Left lung (tissue), 4 donors: ENCODE measurements at regions not wholly inside any gene's neighbourhood (a gene's known extent, or its start where the extent isn't known, plus 50 kb on each side); places are given as distances from the start of the nearest gene placed in this dataset.

Experiments used
- ATAC-seq: fragments of 200-7000 bp; cut with Tn5 transposase; one replicate; pipeline ENCODE4 v1.9.1; 2020; ENCODE audit warnings: moderate library complexity
- DNase-seq, 4 donors: peaks; one replicate each; pipeline ENCODE4 v3.0.0-alpha.2; 2013 to 2020
- H3K27ac ChIP-seq, 2 donors: fragments of 200-600 bp; sonication (generic) in 1 of 2; one replicate each; pipeline versions ENCODE4 v1.5.0 to v1.8.0; 2020 to 2021
- H3K27me3 ChIP-seq, 2 donors: fragments of 200-600 bp; sonication (generic) in 1 of 2; one replicate each; pipeline versions ENCODE4 v1.5.0 to v1.8.0; 2020 to 2021
- H3K36me3 ChIP-seq, 2 donors: fragments of 200-600 bp; sonication (generic) in 1 of 2; one replicate each; pipeline versions ENCODE4 v1.5.0 to v1.8.0; 2020 to 2021
- H3K4me1 ChIP-seq, 2 donors: fragments of 200-600 bp; one replicate each; pipeline ENCODE4 v1.8.0; 2021
- H3K4me3 ChIP-seq, 2 donors: fragments of 200-600 bp; sonication (generic) in 1 of 2; one replicate each; pipeline versions ENCODE4 v1.5.0 to v1.8.0; 2020 to 2021; ENCODE audit warnings: mild to moderate bottlenecking in 1 of 2
- H3K9me3 ChIP-seq, 2 donors: fragments of 200-600 bp; sonication (generic) in 1 of 2; one replicate each; pipeline versions ENCODE4 v1.5.0 to v1.8.0; 2020 to 2021
- CTCF ChIP-seq, 2 donors: fragments of 200-600 bp; sonication (generic) in 1 of 2; IDR thresholded peaks; one replicate each; pipeline versions ENCODE4 v1.5.0 to v1.8.0; 2021; ENCODE audit warnings: antibody characterized with exemption in 2 of 2
- intact Hi-C, 2 donors: fragments of 100-400 bp; cut with DNase I; formaldehyde crosslinking; loops; one replicate each; pipeline versions ENCODE4 v1.11.2 to v1.14.2; 2022
- donor health status: DM: no; HTN: yes; CAD: no.
- donor health status: DM: no; HTN: no; CAD: no.

- no peak for ATAC-seq
- TF ChIP-seq CTCF (IDR thresholded peaks at IDR 0.05) = no peak
- H3K4me1 ChIP-seq = no peaks in the 10 kb centered on the region
- no peak overlapping the region for H3K27ac ChIP-seq
- H3K9me3 ChIP-seq = peaks cover 0 to 24% of the 10 kb centered on the region in 2 donors
- H3K36me3 ChIP-seq = no peaks in the 10 kb centered on the region
- no peaks in the 10 kb centered on the region for H3K27me3 ChIP-seq
- intact Hi-C loops = no loop called here
- DNase-seq = no peak
- no peak overlapping the region for H3K4me3 ChIP-seq
Observed at GRCh38 chr5:116661419-116661818, 86.8 kb upstream of the SEMA6A start.

DNA sequence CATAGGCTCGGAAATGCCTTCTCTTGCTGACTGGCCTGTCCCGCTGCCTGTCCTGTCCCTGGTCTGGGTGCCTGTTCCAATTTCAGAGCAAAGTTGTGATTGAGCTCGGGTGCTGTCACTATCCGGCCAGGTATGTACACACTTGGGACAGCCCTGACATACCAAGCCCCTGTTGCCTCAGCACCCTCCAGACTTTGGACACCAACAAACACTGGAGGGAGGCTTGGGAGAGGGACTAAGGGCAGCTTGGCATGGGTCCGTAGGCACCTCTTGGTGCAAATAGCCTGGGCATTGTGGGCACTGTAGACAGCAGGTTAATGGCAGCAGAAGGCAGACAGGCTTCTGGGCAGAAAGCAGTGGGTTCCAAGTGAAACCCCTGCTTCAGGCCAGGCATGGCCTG is 86.3 kb upstream of the SEMA6A start:
- Histone ChIP-seq H3K4me3 (no peak overlapping the region), H3K27ac (no peak overlapping the region), H3K4me1 (no peaks in the 10 kb centered on the region), H3K9me3 (peaks cover 0 to 24% of the 10 kb centered on the region in 2 donors), H3K27me3 (no peaks in the 10 kb centered on the region), H3K36me3 (no peaks in the 10 kb centered on the region)
- intact Hi-C loops = no loop called here
- TF ChIP-seq CTCF (IDR thresholded peaks at IDR 0.05) = no peak
- ATAC-seq (no peak), DNase-seq (no peak)

GRCh38 chr5:116658830-116659229 is 84.2 kb upstream of the SEMA6A start:
- Histone ChIP-seq H3K9me3 (peaks cover 0 to 24% of the 10 kb centered on the region in 2 donors), H3K36me3 (no peaks in the 10 kb centered on the region), H3K4me1 (no peaks in the 10 kb centered on the region), H3K27ac (no peak overlapping the region), H3K27me3 (no peaks in the 10 kb centered on the region), H3K4me3 (no peak overlapping the region)
- intact Hi-C loops = no loop called here
- no peak for DNase-seq
- TF ChIP-seq CTCF (IDR thresholded peaks at IDR 0.05) = no peak
- ATAC-seq = no peak

- no peak overlapping the region for H3K4me3 ChIP-seq
- no peaks in the 10 kb centered on the region for H3K36me3 ChIP-seq
- H3K4me1 ChIP-seq = no peaks in the 10 kb centered on the region
- no peak overlapping the region for H3K27ac ChIP-seq
- DNase-seq = no peak
- ATAC-seq = no peak
- H3K9me3 ChIP-seq = peaks cover 0 to 24% of the 10 kb centered on the region in 2 donors
- TF ChIP-seq CTCF (IDR thresholded peaks at IDR 0.05) = no peak
- H3K27me3 ChIP-seq = no peaks in the 10 kb centered on the region
- intact Hi-C loops = no loop called here
Observed at GRCh38 chr5:116658141-116658540, 83.5 kb upstream of the SEMA6A start.

DNA sequence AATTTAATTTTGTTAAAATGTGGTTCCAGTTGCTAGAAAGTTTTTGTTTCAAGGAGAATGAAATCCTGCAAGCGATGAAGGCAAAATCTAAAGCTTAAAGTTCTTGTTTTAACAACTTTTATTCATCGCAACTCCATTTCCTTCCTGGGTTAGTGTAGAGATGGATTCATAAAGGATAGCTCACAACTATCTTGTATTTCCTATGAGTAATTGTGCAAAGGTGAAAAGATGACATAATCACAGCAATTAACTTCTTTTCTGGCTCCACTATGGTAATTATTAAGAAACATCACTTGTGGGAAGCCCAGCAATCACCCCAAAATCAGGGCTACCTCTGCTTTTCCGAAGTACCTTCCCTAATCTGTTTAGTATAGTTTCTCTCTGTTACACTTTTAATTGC is 80.8 kb upstream of the SEMA6A start:
- intact Hi-C loops = no loop called here
- Histone ChIP-seq H3K4me1 (no peaks in the 10 kb centered on the region), H3K36me3 (no peaks in the 10 kb centered on the region), H3K9me3 (peaks cover 0 to 6% of the 10 kb centered on the region in 2 donors), H3K27ac (no peak overlapping the region), H3K4me3 (no peak overlapping the region), H3K27me3 (no peaks in the 10 kb centered on the region)
- DNase-seq (no peak), ATAC-seq (no peak)
- no peak for TF ChIP-seq CTCF (IDR thresholded peaks at IDR 0.05)
